Femur (tissue), 1 donor: ENCODE measurements at regions not wholly inside any gene's neighbourhood (a gene's known extent, or its start where the extent isn't known, plus 50 kb on each side); places are given as distances from the start of the nearest gene placed in this dataset.

Experiments used
- DNase-seq: peaks from one replicate; pipeline ENCODE4 v3.0.0-alpha.2; 2017

DNA sequence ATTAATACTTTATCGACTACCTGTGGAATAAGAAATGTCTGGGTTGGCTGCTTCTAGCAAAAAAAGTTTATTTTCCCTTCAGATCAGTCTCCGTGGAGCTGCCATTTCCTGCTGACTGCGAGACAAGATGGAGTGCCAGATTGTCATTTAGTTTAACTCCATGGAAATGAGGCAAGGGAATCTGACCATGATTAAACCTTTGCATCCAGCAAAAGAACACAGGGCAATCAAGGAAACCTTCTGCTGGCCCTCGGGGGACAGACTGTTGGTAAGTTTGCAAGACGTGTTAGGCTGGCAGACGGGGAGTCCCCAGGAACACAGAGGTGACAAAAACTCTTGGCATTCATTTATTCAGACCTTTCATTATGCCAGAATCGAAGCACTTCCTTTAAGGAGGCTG is 52.2 kb upstream of the SPACA1 start:
- DNase-seq, result no peak

DNA sequence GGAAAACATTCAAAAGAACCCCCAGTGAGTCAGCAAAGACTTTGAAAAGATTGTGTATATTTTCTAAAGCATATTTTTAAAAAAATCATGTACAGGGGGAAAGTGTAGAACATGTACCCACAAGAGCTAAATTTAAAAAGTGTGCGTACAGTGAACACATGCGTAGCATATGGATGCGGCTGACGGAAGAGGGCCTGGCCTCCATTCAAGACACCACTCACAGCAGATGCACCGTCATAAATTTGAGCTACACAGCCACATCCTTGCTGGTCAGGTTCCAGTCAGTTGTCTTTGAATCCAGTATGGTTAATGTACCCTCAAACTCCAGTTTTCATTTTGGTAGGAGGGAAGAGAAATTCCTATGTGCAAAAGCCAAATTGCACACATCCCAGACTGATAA is 54.3 kb upstream of the SPACA1 start:
- peak; percentile 42 for DNase-seq

DNA sequence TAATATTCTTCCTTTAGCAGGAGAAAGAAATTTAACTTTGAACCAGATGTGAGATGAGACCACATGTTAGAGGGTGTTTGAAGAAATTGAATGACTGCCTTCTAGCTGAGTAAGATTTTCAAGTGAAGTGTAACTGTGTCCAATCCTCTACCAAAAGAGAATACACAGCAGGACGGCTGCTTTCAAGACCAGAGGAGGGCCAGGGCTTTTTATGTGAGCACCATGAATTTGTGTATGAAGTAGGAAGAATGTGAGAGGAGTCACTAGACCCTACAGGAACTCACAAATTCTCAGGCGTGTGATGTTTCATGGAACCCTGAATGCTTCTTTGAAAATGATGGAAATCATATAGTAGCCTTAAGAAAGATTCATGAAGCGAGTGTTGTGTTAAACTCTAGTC is 56.8 kb upstream of the SPACA1 start:
- no peak for DNase-seq

DNA sequence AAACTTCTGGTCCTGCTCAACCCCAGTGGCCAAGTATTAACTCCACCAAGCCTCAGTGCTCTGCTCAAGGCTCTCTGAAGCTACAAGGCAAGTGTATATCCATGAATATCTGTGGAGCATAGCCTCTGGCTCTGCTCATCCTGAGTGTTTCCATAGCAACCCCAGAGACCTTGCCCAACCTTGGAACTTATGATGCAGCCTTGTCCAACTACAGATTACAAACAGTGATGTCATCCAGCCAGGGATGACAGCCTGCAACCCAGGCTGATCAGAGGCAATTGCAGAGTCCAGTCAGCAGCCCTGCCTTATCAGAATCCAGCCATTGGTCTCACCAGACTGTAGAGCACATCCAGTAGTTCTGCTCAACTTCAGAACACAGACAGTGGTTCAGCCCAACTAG is 65.5 kb upstream of the SPACA1 start:
- DNase-seq, result no peak

DNA sequence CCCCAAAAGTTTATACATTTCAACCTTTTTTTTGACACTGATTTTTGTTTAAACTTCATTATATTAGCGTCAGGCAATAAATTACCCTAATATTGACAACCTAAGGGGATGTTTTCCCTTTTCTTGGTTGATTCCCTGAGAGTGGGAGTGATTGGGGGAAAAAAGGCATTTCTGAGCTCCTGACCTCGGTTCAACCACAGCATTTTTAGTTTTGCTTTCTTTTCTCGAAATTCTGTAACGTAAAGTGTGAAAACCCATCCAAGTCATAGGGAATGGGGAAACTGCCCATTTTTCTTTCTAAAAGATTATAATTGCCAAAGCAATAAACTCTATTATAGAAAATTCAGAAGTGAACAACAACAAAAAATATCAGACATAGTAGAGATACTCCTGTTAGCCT is 67.9 kb upstream of the SPACA1 start:
- DNase-seq, result no peak

DNA sequence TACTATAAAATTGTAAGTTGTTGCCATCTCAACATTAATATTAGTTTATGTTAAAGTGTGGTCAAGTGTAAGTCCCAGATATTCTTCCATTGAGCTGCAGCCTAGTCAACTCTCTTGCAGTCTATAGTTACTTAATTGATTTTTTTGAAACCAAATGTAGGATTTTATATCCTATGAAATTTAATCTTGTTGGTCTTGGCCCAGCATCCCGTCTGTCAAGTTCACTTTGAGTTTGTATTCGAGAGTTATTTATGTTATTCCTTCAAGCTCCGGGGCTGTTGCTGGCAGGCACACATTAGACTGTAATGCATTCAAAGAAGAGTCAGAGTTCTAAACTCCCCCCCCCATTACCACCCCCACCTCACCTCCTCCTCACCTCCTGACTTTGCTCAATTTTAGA is 71.0 kb upstream of the SPACA1 start:
- DNase-seq, result no peak

DNA sequence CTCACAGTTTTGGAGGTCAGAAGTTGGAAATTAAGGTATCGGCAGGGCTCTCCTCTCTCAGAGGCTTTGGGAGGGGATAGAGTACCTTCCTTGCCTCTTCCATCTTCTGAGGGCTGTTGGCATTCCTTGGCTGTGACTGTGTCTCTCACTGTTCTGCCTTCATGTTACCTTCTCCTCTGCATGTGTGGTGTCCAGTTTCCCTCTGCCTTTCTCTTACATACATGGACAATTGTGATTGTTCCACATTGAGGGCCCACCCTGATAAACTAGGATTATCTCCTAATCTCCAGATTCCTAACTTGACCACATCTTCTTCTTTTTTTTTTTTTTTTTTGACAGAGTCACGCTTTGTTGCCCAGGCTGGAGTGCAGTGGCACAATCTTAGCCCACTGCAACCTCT is 72.1 kb upstream of the SPACA1 start:
- no peak for DNase-seq

DNA sequence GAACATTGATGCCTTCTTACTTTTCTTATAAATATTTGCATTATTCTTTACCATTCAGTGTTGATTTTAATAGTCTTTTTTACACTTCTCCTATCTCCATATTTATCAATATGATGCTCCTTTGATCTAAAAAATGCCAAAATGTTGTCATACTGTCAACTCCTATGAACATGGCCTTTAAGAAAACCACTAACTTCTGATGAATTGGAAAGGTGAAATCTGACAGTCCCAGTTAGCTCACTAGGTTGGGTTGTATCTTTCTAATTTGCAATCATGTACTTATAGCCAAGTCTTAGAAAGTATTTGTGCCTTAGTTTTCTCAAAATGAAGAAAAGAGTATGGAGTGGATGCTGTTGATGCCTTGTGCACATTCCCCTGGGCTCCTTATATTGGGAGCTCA is 75.4 kb upstream of the SPACA1 start:
- DNase-seq, result no peak

DNA sequence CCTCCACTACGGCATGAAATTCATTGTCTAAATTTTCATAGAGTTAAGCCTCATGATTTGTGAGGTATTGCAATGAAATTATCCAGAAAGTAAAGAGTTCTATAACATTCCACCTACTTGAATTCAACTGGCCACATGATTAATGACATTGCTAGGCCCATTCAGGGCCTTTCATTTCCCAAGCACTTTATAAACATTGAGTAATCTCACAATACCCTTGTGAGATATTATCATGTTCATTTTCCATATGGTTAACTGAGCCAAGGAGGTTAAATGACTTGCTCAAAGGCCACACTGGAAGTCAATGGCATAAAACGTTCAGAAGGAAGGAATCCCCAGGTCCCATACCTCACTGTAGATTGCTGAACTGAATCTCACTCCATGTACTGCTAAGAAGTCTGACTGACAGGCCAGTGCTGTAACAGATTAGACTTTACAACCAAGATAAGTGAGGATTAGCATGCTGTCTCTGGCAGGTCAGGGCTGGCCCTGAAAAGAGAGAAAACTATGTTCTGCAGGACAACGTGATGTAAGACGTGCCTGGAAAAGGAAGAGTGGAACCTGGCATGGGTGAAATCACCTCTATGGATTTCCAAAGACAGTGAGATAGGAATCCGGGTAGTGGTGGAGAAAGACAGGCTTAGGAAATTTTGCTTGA is 75.9 kb upstream of the SPACA1 start:
- DNase-seq, result no peak

DNA sequence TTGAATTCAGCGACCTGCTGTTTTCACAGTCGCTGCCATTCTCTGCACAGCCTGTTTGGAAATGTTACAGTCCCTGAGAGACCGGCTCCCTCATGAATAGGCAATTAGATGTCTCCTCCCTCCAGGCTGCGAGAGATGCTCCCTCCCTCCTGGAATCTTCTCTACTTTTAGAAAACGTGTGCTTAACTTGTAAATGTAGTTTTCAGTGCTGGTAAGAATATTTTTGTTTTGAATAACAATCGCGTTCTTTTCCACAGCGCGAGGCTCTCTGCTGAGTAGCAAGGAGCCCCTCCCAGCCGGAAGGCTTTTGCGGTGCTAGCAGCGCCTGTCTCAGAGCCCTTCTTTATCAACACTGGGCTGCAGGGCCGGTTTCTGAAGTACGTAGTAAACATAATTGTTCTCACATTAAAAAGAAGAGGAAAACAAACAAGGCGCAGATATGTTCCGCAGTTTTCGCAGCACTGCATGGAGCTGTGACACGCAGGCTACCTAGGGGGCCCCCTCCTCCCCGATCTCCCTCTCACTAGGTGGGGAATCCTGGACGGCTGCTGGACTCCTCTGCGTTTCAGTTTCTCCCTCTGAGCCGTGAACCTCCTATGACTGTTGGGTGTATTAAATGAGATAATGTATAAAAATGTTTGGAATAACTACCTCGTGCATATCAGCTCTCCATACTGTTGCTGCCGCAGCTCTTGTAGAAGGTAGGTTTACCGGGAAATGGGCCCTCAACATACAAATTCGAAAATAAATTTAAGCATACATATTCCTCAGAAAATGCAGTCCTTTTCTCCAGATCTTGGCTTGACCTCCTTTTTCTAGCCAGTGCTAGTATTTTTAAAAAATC is 79.0 kb upstream of the SPACA1 start:
- DNase-seq, result peak; percentile 24

DNA sequence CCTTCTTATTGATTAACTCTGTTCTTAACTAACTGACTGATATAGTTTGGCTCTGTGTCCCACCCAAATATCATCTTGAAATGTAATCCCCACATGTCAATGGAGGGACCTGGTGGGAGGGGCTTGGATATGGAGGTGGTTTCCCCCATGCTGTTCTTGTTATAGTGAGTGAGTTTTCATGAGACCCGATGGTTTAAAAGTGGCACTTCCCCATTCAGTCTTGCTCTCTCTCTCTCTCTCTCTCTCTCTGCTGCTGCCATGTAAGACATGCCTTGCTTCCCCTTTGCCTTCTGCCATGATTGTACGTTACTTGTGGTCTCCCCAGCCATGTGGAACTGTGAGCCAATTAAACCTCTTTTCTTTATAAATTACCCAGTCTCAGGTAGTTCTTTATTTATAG is 81.8 kb upstream of the SPACA1 start:
- no peak for DNase-seq

DNA sequence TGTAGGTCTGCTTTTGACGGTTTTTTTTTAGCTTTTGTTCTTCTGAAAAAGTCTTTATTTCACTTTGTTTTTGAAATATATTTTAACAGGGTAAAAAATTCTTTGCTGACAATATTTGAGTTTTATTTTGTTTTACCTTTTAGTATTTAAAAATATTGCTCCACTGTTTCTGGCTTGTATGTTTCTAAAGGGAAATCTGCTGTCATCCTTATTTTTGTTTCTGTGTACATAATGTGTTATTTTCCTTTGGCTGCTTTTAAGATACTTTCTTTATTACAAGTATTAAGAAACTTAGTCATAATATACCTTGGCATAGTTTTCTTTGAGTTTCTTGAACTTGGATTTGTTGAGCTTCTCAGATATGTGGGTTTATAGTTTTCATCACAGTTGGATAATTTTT is 88.6 kb upstream of the SPACA1 start:
- DNase-seq, result no peak

DNA sequence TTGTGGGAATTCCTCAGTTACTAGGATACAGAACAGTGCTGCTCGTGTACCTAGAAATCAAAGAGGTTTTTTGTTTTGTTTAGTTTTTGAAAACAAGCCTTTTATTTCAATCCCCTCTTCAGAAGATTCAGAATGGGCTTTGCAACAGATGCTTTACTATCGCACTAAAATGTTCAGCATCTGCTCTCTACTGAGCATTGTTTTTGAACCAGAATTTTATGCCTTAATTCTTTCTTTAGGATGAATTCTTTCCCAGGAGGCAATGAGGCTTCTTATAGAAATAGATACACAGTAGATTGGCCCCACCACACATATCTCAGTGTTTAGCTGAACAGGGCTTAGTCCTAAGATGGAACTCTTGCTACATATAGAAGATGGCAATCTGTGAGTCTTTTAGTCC is 95.9 kb upstream of the SPACA1 start:
- no peak for DNase-seq

DNA sequence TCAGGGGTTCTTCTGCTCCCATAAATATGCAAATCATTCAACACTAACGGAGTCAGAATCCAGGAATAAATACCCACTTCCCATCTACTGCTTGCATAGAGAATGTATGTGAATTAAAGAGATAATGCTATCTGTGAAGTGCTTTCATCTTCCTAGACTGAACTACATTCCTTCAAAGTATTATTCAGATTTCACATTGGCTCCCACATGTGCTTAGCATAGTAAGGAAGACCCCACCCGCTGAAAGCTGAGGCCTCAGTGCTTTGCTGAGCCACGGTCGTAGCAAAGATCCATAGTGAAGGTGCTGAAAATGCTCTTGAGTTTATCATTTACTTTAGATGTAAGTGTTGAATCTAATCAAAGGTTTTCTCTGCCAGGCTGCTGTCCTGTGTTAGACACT is 97.0 kb upstream of the SPACA1 start:
- DNase-seq, result no peak

DNA sequence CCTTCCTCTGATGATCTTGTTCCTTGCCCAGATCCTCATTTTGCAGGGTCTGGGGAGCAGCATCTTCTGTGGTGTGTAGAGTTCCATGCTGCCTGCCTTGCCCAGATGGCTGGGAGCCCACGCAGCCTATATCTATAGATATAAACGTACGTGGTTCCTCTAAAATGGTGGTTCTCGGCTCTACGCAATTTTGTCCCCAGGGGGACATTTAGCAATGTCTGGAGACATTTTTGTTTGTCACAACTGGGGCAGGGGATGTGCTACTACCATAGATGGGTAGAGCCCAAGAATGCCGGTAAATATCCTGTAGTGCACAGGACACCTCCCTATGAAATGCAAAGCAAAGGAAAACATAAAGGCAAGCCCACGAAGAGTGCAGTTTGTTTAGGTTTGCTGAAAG is 98.4 kb upstream of the SPACA1 start:
- no peak for DNase-seq

DNA sequence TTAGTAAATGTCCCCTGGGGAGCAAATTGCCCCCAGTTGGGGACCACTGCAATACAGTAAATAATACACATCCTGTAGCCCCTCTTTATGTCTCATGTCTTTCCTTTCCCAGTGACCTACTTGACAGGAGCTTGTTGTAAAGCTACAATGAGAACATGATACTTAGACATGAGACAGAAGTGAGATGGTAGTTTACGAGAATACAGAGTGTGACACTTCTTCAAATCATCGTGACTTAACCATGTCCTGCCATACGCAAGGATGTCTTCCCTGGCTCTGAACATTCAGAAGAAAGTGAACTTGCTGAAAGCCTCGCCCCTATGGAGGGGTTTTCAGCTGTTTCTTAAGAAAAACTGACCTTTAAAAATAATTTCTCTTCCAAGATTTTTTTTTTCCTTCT is 101.0 kb upstream of the SPACA1 start:
- DNase-seq, result no peak

DNA sequence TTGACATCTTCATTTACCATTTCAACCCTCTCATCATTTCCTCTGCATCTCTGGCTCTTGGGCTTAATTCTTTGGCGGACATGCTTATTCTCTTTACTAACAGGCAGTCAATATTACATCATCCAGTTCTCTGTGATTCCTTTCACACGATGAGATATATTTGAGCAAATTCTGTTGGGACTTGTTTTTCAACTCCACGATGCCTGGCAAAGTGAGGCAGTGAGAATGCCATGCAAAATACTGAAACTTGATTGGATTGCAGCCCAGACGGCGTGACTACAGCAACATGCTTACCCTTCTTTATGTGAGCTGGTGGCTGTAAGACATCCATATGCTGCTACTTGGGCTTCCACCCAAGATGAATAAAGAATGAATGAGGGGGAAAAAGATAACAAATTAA is 101.7 kb upstream of the SPACA1 start:
- no peak for DNase-seq

DNA sequence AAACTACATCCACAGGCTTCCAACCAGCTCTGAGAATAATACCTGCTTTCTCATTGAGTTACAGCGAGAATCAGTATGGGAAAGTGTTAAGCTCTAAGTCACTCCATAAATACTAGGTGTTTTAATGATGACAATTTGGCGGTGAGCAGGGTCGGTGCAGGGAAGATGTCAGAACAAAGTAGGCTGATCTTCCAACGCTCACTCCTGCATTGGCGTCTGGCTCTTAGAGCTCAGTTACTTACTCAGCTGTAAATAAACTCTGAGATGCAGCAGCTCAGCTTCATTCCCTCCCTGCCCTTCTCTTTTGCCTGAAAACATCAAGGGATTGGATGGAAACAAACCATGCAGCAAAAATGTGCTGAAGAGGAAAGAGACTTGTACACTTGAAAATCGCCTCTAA is 102.5 kb upstream of the SPACA1 start:
- DNase-seq, result no peak

DNA sequence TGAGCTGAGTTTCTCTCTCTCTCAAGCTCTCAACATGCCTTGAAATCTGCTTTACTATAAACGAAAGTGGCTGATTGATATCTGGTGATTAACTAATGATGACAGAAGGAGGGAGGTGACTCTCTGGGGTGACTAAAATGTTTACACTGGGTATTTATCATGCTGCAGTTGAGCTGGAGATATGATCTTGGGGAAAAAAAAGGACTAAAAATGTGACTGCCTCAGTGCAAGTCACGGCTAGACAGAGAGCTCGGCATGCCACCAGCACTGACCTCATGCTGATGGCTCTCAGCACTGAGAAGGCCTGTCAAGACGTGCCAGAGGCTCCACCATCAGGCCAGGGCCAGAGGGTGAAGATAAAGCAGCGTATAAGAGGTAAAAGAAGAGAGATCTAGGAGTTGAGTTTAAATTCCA is 103.1 kb upstream of the SPACA1 start:
- peak; percentile 81 for DNase-seq

DNA sequence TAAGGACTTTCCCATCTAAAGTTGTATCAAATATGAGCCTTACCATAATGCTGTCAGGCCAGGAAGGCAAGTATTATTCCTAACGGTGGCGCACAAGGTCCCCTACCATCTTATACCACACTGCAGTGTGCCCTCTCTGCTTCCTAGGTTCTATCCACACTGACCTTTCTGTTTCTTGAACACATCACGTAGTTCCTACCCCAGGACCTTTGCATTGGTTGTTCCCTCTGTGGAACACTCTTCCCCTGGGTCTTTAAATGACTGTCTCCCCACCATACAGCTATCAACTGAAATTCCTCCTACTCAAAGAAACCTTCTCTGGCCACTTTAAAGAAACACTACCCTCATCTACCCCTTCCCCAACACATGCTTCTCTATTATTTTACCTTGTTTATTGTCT is 104.5 kb upstream of the SPACA1 start:
- DNase-seq, result no peak

DNA sequence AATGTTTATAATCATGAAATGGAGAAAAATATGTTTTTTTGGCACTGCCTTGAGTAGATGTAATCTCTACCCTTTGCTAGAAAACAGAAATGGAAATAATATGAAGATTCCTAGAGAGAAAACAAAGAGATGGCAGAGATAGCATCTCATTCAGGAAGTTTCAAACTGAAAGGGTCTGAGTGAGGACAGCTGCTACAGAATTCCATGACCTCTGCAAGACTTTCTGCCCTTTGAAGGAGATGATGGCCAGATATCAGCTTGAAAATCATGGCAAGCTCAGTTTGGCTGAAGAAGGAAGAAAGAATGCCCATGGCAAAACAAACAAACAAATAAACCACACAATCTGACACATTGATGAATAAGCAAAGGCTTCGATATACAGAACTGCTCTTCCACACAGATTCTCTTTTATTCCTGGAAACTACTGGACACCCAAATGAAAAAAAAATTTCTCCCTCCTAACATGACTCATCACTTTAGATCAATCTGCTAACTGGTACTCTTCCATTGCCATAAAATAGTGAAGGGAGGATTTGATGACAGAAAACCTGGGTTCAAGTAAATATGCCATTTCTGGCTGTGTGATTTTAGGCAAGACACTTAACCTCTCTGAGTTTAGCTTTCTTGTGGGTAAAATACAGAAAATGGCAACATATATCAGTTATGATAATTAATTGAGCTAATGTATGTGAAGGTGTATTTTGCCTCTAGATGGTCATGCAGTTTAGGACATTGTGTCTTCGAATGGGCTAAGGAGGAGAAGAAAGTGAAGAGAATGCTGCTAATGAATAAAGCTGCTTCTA is 105.9 kb upstream of the SPACA1 start:
- no peak for DNase-seq

DNA sequence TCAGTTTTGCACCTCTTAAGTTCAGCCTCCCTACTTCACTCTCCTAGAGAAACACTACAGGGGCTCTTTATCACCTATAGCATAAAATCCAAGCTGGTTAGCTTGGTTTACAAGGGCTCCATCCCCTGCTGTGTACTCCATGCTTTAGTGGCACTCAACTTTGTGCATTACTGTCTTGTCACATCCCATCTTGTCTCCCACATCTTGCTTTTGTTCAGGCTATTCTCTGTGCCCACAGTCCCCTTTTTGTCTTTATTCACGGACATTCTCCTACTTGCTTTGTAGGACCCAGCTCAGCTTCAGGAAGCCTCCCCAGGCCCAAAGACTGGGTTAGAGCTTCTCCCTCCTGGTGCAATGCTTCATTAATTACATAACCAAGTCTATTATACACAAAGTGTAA is 107.9 kb upstream of the SPACA1 start:
- no peak for DNase-seq

DNA sequence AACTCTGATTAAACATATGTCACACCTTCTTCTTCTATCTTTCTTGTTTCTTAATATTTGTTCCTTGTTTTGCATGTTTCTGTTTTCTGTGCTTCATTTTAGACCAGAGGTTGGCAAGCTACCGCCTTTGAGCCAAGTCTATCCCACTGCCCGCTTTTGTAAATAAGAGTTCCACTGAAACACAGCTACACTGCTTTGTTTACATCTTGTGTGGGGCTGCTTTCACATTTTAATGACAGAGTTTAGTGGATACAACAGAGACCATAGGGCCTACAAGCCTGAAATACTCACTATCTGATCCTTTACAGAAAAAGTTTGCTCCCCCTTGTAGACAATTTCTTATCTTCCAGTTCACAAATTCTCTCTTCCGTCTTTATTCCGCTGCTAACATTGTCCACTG is 109.4 kb upstream of the SPACA1 start:
- no peak for DNase-seq

DNA sequence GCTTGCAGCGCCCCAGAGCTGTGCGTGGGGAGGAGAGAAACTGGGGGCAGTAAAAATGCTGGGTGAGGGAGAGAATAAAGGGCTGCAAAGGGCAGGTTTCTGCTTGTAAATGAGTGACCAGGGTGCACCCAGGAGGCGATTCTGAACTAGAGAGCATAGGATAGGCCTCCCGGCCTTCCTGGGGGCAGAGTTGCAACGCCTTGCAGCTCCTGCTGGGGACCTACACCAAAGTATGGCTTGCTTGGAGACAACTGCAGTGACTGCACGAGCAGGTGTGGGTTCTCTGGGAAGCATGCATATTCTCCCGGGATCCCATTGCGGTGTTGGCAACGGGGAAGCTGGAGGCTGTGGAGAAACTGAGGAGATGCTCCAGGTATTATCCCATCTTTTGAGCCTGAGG is 111.6 kb upstream of the SPACA1 start:
- no peak for DNase-seq
